NOMO-1 treated with dmso at 0.1 percent for 144 hours (cell line): ENCODE measurements at regions not wholly inside any gene's neighbourhood (a gene's known extent, or its start where the extent isn't known, plus 50 kb on each side); places are given as distances from the start of the nearest gene placed in this dataset.

Source experiments
- DNase-seq: peaks from one replicate; lab custom pipeline; 2025; ENCODE audit not compliant: unreplicated experiment; lab: John Stamatoyannopoulos, UW

GRCh38 chr10:120367341-120367740 lies 89.7 kb upstream of the PLPP4 start:
- no peak for DNase-seq

GRCh38 chr10:120368338-120368737 lies 88.7 kb upstream of the PLPP4 start:
- DNase-seq: no peak

- DNase-seq: no peak
These were observed 88.1 kb upstream of the PLPP4 start for GRCh38 chr10:120368927-120369326.

GRCh38 chr10:120369856-120370276 lies 87.2 kb upstream of the PLPP4 start:
- DNase-seq: no peak

GRCh38 chr10:120371856-120372255 lies 85.2 kb upstream of the PLPP4 start:
- DNase-seq: no peak

GRCh38 chr10:120372917-120373316 lies 84.1 kb upstream of the PLPP4 start:
- DNase-seq: no peak

GRCh38 chr10:120375666-120376065 lies 81.4 kb upstream of the PLPP4 start:
- DNase-seq: no peak

- DNase-seq: no peak
These were observed 75.1 kb upstream of the PLPP4 start for GRCh38 chr10:120381931-120382330.

GRCh38 chr10:120382360-120382759 lies 74.7 kb upstream of the PLPP4 start:
- no peak for DNase-seq

- DNase-seq: no peak
These were observed 71.0 kb upstream of the PLPP4 start for GRCh38 chr10:120385992-120386391.

- no peak for DNase-seq
These were observed 70.1 kb upstream of the PLPP4 start for GRCh38 chr10:120386896-120387295.

GRCh38 chr10:120387326-120387725 lies 69.7 kb upstream of the PLPP4 start:
- no peak for DNase-seq

- DNase-seq: no peak
These were observed 64.8 kb upstream of the PLPP4 start for GRCh38 chr10:120392245-120392644.

GRCh38 chr10:120392671-120393079 lies 64.4 kb upstream of the PLPP4 start:
- DNase-seq: no peak

- no peak for DNase-seq
These were observed 62.6 kb upstream of the PLPP4 start for GRCh38 chr10:120394446-120394845.

GRCh38 chr10:120396228-120396627 lies 60.8 kb upstream of the PLPP4 start:
- no peak for DNase-seq

- DNase-seq: no peak
These were observed 58.8 kb upstream of the PLPP4 start for GRCh38 chr10:120398180-120398579.

- DNase-seq: no peak
These were observed 56.4 kb upstream of the PLPP4 start for GRCh38 chr10:120400601-120401000.

GRCh38 chr10:120402147-120402766 lies 54.8 kb upstream of the PLPP4 start:
- no peak for DNase-seq

- no peak for DNase-seq
These were observed 53.9 kb upstream of the PLPP4 start for GRCh38 chr10:120403109-120403508.

GRCh38 chr10:120406376-120406775 lies 50.7 kb upstream of the PLPP4 start:
- no peak for DNase-seq
